ENCODE measurements at regions not wholly inside any gene's neighbourhood (a gene's known extent, or its start where the extent isn't known, plus 50 kb on each side); places are given as distances from the start of the nearest gene placed in this dataset.

GRCh38 chr10:36591436-36591835, 534.0 kb upstream of the ANKRD30A start:
- no peaks in the 10 kb centered on the region for H3K36me3 ChIP-seq
- 73 to 76% methylated on average over 2 of the region's 2 CpGs for WGBS, 2 donors
- H3K4me1 ChIP-seq: no peaks in the 10 kb centered on the region
- no peak overlapping the region for H3K4me3 ChIP-seq
- no peak for TF ChIP-seq POLR2AphosphoS5 (IDR thresholded peaks at IDR 0.05)
- no peak for TF ChIP-seq EP300 (IDR thresholded peaks at IDR 0.05)
- TF ChIP-seq CTCF (IDR thresholded peaks at IDR 0.05): no peak
- no peak for TF ChIP-seq POLR2A (IDR thresholded peaks at IDR 0.05)
- ATAC-seq (ENCODE audit: low FRiP score in 2 of 2) (no peak), DNase-seq (no peak)
- no peaks in the 10 kb centered on the region for H3K27me3 ChIP-seq
- H3K27ac ChIP-seq: no peak overlapping the region
- no peaks in the 10 kb centered on the region for H3K9me3 ChIP-seq

DNA sequence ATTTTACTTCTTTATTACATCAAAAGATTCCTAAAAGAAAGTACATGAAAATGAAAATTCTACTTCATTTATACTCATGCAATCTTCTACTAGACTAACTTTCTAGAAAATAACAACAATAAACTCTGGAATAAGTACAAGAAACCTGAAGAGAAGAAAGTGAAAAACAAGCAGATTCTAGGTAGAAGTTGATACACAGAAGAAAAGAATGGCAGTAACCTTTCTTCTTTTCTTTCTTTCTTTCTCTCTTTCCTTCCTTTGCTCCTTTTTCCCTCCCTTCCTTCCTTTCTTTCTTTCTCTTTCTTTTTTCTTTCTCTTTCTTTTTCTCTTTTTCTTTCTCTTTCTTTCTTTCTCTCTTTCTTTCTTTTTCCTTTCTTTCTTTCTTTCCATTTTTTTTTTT, 541.7 kb upstream of the ANKRD30A start:
- TF ChIP-seq POLR2A (IDR thresholded peaks at IDR 0.05) (no peak), EP300 (IDR thresholded peaks at IDR 0.05) (no peak), POLR2AphosphoS5 (IDR thresholded peaks at IDR 0.05) (no peak), CTCF (IDR thresholded peaks at IDR 0.05) (no peak)
- no peak overlapping the region for H3K27ac ChIP-seq
- no peaks in the 10 kb centered on the region for H3K36me3 ChIP-seq
- no peak for ATAC-seq (ENCODE audit: low FRiP score in 2 of 2)
- H3K27me3 ChIP-seq: no peaks in the 10 kb centered on the region
- DNase-seq: no peak
- no peaks in the 10 kb centered on the region for H3K9me3 ChIP-seq
- no peaks in the 10 kb centered on the region for H3K4me1 ChIP-seq
- no peak overlapping the region for H3K4me3 ChIP-seq

GRCh38 chr10:36581237-36581636, 544.2 kb upstream of the ANKRD30A start:
- Histone ChIP-seq H3K4me3 (no peak overlapping the region), H3K4me1 (no peaks in the 10 kb centered on the region), H3K27me3 (no peaks in the 10 kb centered on the region), H3K36me3 (no peaks in the 10 kb centered on the region), H3K27ac (no peak overlapping the region), H3K9me3 (no peaks in the 10 kb centered on the region)
- no peak for ATAC-seq (ENCODE audit: low FRiP score in 2 of 2)
- no peak for TF ChIP-seq POLR2A (IDR thresholded peaks at IDR 0.05)
- no peak for TF ChIP-seq EP300 (IDR thresholded peaks at IDR 0.05)
- no peak for TF ChIP-seq CTCF (IDR thresholded peaks at IDR 0.05)
- TF ChIP-seq POLR2AphosphoS5 (IDR thresholded peaks at IDR 0.05): no peak
- DNase-seq: no peak
- WGBS, 2 donors: 87 to 88% methylated on average over 2 of the region's 2 CpGs

DNA sequence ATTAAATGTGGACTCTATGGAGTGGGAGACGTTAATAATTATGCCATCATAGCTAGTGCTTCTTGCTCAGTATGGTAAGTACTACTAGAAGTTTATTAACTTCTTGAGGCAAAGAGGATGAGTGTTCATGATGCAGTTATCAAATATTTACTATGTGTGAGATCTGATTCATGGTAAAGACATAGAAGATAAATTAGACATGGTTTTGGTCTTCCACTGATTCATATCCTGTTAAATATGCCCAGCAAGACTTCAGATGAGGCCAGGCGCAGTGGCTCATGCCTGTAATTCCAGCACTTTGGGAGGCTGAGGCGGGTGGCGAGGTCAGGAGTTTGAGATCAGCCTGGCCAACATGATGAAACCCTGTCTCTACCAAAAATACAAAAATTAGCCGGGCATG, 547.1 kb upstream of the ANKRD30A start:
- no peak for ATAC-seq (ENCODE audit: low FRiP score in 2 of 2)
- no peaks in the 10 kb centered on the region for H3K27me3 ChIP-seq
- no peaks in the 10 kb centered on the region for H3K9me3 ChIP-seq
- H3K27ac ChIP-seq: no peak overlapping the region
- H3K36me3 ChIP-seq: no peaks in the 10 kb centered on the region
- H3K4me1 ChIP-seq: no peaks in the 10 kb centered on the region
- no peak for DNase-seq
- 88% methylated on average over 5 of the region's 5 CpGs for whole genome bisulfite sequencing, 2 donors
- TF ChIP-seq EP300 (IDR thresholded peaks at IDR 0.05) (no peak), POLR2AphosphoS5 (IDR thresholded peaks at IDR 0.05) (no peak), CTCF (IDR thresholded peaks at IDR 0.05) (no peak), POLR2A (IDR thresholded peaks at IDR 0.05) (no peak)
- H3K4me3 ChIP-seq: no peak overlapping the region

GRCh38 chr10:36577126-36577525, 548.3 kb upstream of the ANKRD30A start:
- no peak overlapping the region for H3K27ac ChIP-seq
- H3K27me3 ChIP-seq: no peaks in the 10 kb centered on the region
- ATAC-seq (ENCODE audit: low FRiP score in 2 of 2) (no peak), DNase-seq (no peak)
- no peaks in the 10 kb centered on the region for H3K4me1 ChIP-seq
- no peak overlapping the region for H3K4me3 ChIP-seq
- no peaks in the 10 kb centered on the region for H3K36me3 ChIP-seq
- TF ChIP-seq POLR2AphosphoS5 (IDR thresholded peaks at IDR 0.05): no peak
- TF ChIP-seq POLR2A (IDR thresholded peaks at IDR 0.05): no peak
- no peak for TF ChIP-seq EP300 (IDR thresholded peaks at IDR 0.05)
- TF ChIP-seq CTCF (IDR thresholded peaks at IDR 0.05): no peak
- 84 to 96% methylated on average over 1 of the region's 1 CpG for WGBS, 2 donors
- no peaks in the 10 kb centered on the region for H3K9me3 ChIP-seq

Measured in upper lobe of left lung (tissue), 6 donors.